HL-60 (cell line): ENCODE measurements at regions not wholly inside any gene's neighbourhood (a gene's known extent, or its start where the extent isn't known, plus 50 kb on each side); places are given as distances from the start of the nearest gene placed in this dataset.

Experiments
- CTCF ChIP-seq: IDR thresholded peaks from one replicate; pipeline ENCODE4 v1.5.1; 2011; ENCODE audit warnings: low read length, control low read depth, inconsistent platforms; ENCODE audit not compliant: insufficient read depth
- SPI1 ChIP-seq: IDR thresholded peaks from 2 replicates; pipeline ENCODE4 v1.6.1; 2012; ENCODE audit warnings: low read depth, mild to moderate bottlenecking, borderline replicate concordance

- no peak for TF ChIP-seq CTCF
- TF ChIP-seq SPI1: no peak
Measured at GRCh38 chr10:65123120-65123519, 1601.9 kb downstream of the REEP3 start.
